ENCODE measurements at regions not wholly inside any gene's neighbourhood (a gene's known extent, or its start where the extent isn't known, plus 50 kb on each side); places are given as distances from the start of the nearest gene placed in this dataset.

DNA sequence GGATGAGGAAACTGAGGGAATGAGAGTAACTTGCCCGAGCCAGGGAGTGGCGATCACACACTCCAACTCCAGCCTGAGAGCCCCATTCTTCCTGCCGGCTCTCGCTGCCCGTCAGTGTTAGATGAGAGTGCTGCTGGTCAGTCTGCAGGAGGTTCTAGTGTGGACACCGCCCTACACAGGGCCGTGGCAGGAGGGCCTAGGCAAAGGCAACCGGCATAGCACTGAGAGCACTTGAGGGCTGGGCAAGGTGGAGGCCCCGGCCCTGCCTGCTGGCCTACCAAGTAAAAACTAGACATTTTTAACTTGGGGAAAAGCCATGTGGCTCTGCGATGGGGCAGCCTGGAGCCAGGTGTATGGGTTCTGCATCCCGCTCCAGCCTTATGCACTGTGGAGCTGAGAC lies 354.8 kb downstream of the SEC14L1 start:
- CTCF ChIA-PET, result interaction anchor here (0.6 to 2.4 kb wide), 6 partner anchors 17 to 164 kb away, joined by 3 to 21 read pairs (median 3); no protein-coding TSS in a partner anchor
- H3K9me3 ChIP-seq (ENCODE audit: control insufficient read depth, insufficient read depth, low read length), result no peaks in the 10 kb centered on the region; the same call in 1 of the 2 replicates
- DNase-seq (ENCODE audit: low read depth, low spot score), result no peak
- TF ChIP-seq, protein P1, sequence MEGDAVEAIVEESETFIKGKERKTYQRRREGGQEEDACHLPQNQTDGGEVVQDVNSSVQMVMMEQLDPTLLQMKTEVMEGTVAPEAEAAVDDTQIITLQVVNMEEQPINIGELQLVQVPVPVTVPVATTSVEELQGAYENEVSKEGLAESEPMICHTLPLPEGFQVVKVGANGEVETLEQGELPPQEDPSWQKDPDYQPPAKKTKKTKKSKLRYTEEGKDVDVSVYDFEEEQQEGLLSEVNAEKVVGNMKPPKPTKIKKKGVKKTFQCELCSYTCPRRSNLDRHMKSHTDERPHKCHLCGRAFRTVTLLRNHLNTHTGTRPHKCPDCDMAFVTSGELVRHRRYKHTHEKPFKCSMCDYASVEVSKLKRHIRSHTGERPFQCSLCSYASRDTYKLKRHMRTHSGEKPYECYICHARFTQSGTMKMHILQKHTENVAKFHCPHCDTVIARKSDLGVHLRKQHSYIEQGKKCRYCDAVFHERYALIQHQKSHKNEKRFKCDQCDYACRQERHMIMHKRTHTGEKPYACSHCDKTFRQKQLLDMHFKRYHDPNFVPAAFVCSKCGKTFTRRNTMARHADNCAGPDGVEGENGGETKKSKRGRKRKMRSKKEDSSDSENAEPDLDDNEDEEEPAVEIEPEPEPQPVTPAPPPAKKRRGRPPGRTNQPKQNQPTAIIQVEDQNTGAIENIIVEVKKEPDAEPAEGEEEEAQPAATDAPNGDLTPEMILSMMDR (IDR thresholded peaks at IDR 0.05; ENCODE audit: low read depth, low read length), result no peak
- POLR2A ChIA-PET, result no interaction called here
- no peaks in the 10 kb centered on the region for H3K27me3 ChIP-seq (ENCODE audit: control insufficient read depth, insufficient read depth, low read length)
- no peak overlapping the region for H3K4me3 ChIP-seq (ENCODE audit: low read depth, low read length)
- no peak overlapping the region for H3K27ac ChIP-seq (ENCODE audit: low read depth, low read length)

DNA sequence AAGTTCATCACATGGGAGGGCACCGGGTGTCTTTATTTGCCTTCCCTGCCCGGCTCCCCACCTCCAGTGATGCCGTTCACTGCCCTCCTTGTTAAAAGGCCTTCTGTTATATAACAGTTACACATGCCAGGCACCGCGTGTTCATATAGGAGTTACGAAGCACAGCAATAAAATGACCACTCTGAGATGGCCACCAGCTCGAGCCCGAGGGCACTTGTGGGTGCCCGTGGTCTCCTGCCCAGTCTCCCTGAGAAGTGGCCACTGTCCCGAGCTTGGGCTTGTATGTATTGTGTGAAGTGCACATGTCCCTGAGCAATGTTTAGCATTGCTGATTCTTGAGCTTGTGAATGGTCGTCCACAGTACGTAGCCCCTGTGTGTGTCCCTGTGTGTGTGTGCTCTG lies 355.6 kb downstream of the SEC14L1 start:
- H3K27me3 ChIP-seq (ENCODE audit: control insufficient read depth, insufficient read depth, low read length), result no peaks in the 10 kb centered on the region
- H3K27ac ChIP-seq (ENCODE audit: low read depth, low read length), result no peak overlapping the region
- no peaks in the 10 kb centered on the region; the same call in 1 of the 2 replicates for H3K9me3 ChIP-seq (ENCODE audit: control insufficient read depth, insufficient read depth, low read length)
- ChIA-PET CTCF (interaction anchor here (1.1 to 1.5 kb wide), 2 partner anchors 66 to 166 kb away, joined by 3 to 5 read pairs; no protein-coding TSS in a partner anchor), POLR2A (no interaction called here)
- DNase-seq (ENCODE audit: low read depth, low spot score), result no peak
- TF ChIP-seq, protein P1 (IDR thresholded peaks at IDR 0.05; ENCODE audit: low read depth, low read length), result no peak
- H3K4me3 ChIP-seq (ENCODE audit: low read depth, low read length), result no peak overlapping the region

DNA sequence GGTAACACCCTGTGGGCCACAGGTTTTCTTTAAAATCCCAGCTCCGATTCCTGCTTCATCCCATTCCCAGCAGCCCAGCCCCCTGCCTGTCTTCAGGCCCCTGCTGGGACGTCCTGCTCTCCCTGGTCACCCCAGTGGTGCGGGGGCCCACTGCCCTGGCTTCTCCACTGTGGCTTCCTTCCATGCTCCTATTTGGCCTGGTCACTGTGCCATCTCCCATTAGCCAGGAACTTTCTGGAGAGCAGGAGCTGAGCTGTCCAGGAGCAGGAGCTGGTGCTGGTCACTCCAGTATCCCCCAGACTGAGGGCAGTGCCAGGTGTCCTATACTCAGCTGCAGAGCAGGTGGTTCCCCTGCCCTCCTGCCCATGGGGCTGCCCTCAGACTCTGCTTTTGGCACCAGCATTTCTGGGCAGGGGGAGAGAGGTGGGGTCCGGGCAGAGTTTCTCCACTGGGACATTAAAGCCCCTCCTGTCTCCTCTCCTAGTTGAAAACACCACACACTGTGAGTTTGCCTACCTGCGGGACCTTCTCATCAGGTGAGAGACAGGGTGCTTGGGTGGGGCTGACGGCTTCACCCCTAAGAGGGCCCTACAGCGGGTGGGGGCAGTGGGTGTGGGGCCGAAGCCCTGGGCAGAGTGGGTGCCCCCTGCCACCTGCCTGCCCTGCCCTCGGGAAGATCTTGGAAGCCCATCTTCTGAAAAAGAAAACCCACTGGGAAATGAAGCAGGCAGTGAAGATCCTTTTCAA lies 356.2 kb downstream of the SEC14L1 start:
- DNase-seq (ENCODE audit: low read depth, low spot score), result no peak
- Histone ChIP-seq H3K27me3 (ENCODE audit: control insufficient read depth, insufficient read depth, low read length) (no peaks in the 10 kb centered on the region), H3K4me3 (ENCODE audit: low read depth, low read length) (no peak overlapping the region), H3K27ac (ENCODE audit: low read depth, low read length) (no peak overlapping the region), H3K9me3 (ENCODE audit: control insufficient read depth, insufficient read depth, low read length) (no peaks in the 10 kb centered on the region; the same call in 1 of the 2 replicates)
- POLR2A ChIA-PET, result no interaction called here
- TF ChIP-seq, protein P1 (IDR thresholded peaks at IDR 0.05; ENCODE audit: low read depth, low read length), result no peak
- CTCF ChIA-PET, result interaction anchor here (1.1 to 1.5 kb wide), 2 partner anchors 67 to 166 kb away, joined by 3 to 5 read pairs; no protein-coding TSS in a partner anchor

DNA sequence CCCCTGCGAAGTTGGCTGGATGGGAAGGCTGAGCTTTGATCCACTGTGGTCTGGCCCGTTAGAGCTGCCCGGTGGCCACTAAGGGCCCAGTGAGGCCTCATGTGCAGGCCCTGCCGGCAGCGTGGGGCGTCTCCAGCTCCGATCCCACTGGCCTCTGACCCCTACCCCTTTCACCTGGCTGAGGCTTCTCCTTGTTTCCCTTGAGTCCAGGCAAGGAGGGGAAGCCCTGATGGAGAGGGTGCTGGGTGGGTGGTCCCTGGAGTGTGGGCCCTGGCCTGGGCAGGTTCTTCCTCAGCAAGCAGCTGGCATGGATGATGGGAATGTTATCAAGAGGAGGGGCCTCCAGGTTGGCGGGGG lies 356.8 kb downstream of the SEC14L1 start:
- Histone ChIP-seq H3K9me3 (ENCODE audit: control insufficient read depth, insufficient read depth, low read length) (no peaks in the 10 kb centered on the region; the same call in 1 of the 2 replicates), H3K27me3 (ENCODE audit: control insufficient read depth, insufficient read depth, low read length) (no peaks in the 10 kb centered on the region), H3K4me3 (ENCODE audit: low read depth, low read length) (no peak overlapping the region), H3K27ac (ENCODE audit: low read depth, low read length) (no peak overlapping the region)
- DNase-seq (ENCODE audit: low read depth, low spot score), result no peak
- ChIA-PET POLR2A (interaction anchor here (0.5 kb wide), 1 partner anchor 19 kb away, joined by 5 read pairs; no protein-coding TSS in a partner anchor), CTCF (interaction anchor here (1.5 kb wide), 1 partner anchor 167 kb away, joined by 5 read pairs; no protein-coding TSS in a partner anchor)
- TF ChIP-seq, protein P1 (IDR thresholded peaks at IDR 0.05; ENCODE audit: low read depth, low read length), result no peak

DNA sequence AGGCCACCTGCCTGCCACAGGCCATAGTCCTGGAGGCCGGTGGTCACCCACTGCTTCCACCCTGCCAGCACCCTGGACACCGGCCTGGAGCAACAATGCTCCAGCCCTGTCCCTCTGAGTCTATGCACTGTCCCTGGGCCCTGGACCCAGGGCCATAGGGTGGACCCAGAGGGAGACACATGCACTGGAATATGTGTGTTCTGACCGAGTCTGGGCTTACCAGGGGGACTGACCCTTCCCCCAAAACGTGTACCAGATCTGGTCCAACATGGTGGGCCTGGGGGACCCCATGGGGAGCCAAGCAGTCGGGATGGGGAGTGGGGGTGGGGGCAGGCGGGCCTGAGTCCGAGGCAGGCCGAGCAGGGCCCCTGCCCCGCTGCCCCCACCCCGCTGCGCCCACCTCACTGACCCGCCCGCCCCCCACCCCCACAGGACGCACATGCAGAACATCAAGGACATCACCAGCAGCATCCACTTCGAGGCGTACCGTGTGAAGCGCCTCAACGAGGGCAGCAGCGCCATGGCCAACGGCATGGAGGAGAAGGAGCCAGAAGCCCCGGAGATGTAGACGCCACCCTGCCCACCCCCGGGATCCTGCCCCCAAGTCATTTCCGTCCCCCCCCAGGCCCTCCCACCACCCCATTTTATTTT lies 357.4 kb downstream of the SEC14L1 start:
- ChIA-PET CTCF (no interaction called here), POLR2A (interaction anchor here (0.5 kb wide), 1 partner anchor 20 kb away, joined by 5 read pairs; no protein-coding TSS in a partner anchor)
- Histone ChIP-seq H3K4me3 (ENCODE audit: low read depth, low read length) (no peak overlapping the region), H3K27me3 (ENCODE audit: control insufficient read depth, insufficient read depth, low read length) (no peaks in the 10 kb centered on the region), H3K27ac (ENCODE audit: low read depth, low read length) (no peak overlapping the region), H3K9me3 (ENCODE audit: control insufficient read depth, insufficient read depth, low read length) (no peaks in the 10 kb centered on the region; the same call in 1 of the 2 replicates)
- TF ChIP-seq, protein P1 (IDR thresholded peaks at IDR 0.05; ENCODE audit: low read depth, low read length), result no peak
- DNase-seq (ENCODE audit: low read depth, low spot score), result no peak
